GM23338 (cell line): ENCODE measurements at regions not wholly inside any gene's neighbourhood (a gene's known extent, or its start where the extent isn't known, plus 50 kb on each side); places are given as distances from the start of the nearest gene placed in this dataset.

Experiments
- ATAC-seq: fragments of 200-7000 bp; cut with Tn5 transposase; 3 replicates; pipeline ENCODE4 v1.9.1; 2020
- DNase-seq: peaks from one replicate; pipeline ENCODE4 v3.0.0-alpha.2; 2015; ENCODE audit warnings: low spot score
- H2AFZ ChIP-seq: fragments of 200-600 bp; sonication (generic); 2 replicates; pipeline ENCODE4 v1.8.0; 2016; ENCODE audit warnings: antibody characterized with exemption, mild to moderate bottlenecking, moderate library complexity
- H3F3A ChIP-seq: fragments of 200-600 bp; sonication (generic); replicated peaks from 2 replicates; pipeline ENCODE4 v1.8.0; 2017; ENCODE audit warnings: antibody characterized with exemption, mixed run types, low read depth
- H3K27ac ChIP-seq: fragments of 200-600 bp; sonication (generic); 2 replicates; pipeline ENCODE4 v1.6.1; 2016; ENCODE audit warnings: low read depth
- H3K27me3 ChIP-seq: fragments of 200-600 bp; sonication (generic); 2 replicates; pipeline ENCODE4 v1.8.0; 2016; ENCODE audit warnings: mild to moderate bottlenecking, mixed run types, moderate library complexity; ENCODE audit not compliant: insufficient read depth
- H3K36me3 ChIP-seq: fragments of 200-600 bp; sonication (generic); 2 replicates; pipeline ENCODE4 v1.8.0; 2016; ENCODE audit warnings: mild to moderate bottlenecking; ENCODE audit not compliant: insufficient read depth
- H3K4me1 ChIP-seq: fragments of 200-600 bp; sonication (generic); 2 replicates; pipeline ENCODE4 v1.8.0; 2016; ENCODE audit warnings: mild to moderate bottlenecking, moderate library complexity; ENCODE audit not compliant: insufficient read depth
- H3K4me2 ChIP-seq: fragments of 200-600 bp; sonication (generic); 2 replicates; pipeline ENCODE4 v1.7.1; 2017; ENCODE audit warnings: mixed run types
- H3K4me3 ChIP-seq: fragments of 200-600 bp; sonication (generic); 2 replicates; pipeline ENCODE4 v1.6.1; 2016; ENCODE audit warnings: mixed run types
- H3K79me2 ChIP-seq: fragments of 200-600 bp; sonication (generic); replicated peaks from 2 replicates; pipeline ENCODE4 v1.8.0; 2017; ENCODE audit warnings: mild to moderate bottlenecking; ENCODE audit not compliant: insufficient read depth
- H3K9me2 ChIP-seq: fragments of 200-600 bp; sonication (generic); 2 replicates; pipeline ENCODE4 v1.8.0; 2017; ENCODE audit not compliant: insufficient read depth
- H4K20me1 ChIP-seq: fragments of 200-600 bp; sonication (generic); replicated peaks from 2 replicates; pipeline ENCODE4 v1.8.0; 2017; ENCODE audit warnings: mild to moderate bottlenecking; ENCODE audit not compliant: insufficient read depth
- H3K27ac Mint-ChIP-seq: 2 replicates; pipeline ENCODE4 v1.8.0; 2020; ENCODE audit warnings: inconsistent platforms, mild to moderate bottlenecking, moderate library complexity, mixed read lengths
- H3K27me3 Mint-ChIP-seq: 3 replicates; pipeline ENCODE4 v1.8.0; 2022; ENCODE audit warnings: low read depth, mild to moderate bottlenecking, moderate library complexity, mixed read lengths, inconsistent platforms; ENCODE audit not compliant: insufficient read depth, poor library complexity
- H3K36me3 Mint-ChIP-seq: 3 replicates; pipeline ENCODE4 v1.8.0; 2021; ENCODE audit warnings: low read depth, mild to moderate bottlenecking, inconsistent platforms, moderate library complexity, mixed read lengths
- H3K4me1 Mint-ChIP-seq: 3 replicates; pipeline ENCODE4 v1.8.0; 2020; ENCODE audit warnings: mild to moderate bottlenecking, inconsistent platforms, mixed read lengths
- H3K4me3 Mint-ChIP-seq: 3 replicates; pipeline ENCODE4 v1.8.0; 2021; ENCODE audit warnings: moderate library complexity, mild to moderate bottlenecking, inconsistent platforms, mixed read lengths
- H3K9me3 Mint-ChIP-seq: 3 replicates; pipeline ENCODE4 v1.8.0; 2020; ENCODE audit warnings: moderate library complexity, mild to moderate bottlenecking, inconsistent platforms, mixed read lengths
- CREB1 ChIP-seq: fragments of 250-450 bp; sonication (Bioruptor Pico); IDR thresholded peaks from 2 replicates; pipeline ENCODE4 v1.5.0; 2020; ENCODE audit warnings: low read depth, mild to moderate bottlenecking, moderate library complexity
- EZH2 ChIP-seq: fragments of 200-600 bp; sonication (generic); IDR thresholded peaks from one replicate; pipeline ENCODE4 v1.8.0; 2017; ENCODE audit warnings: antibody characterized with exemption, mild to moderate bottlenecking, low read depth; ENCODE audit not compliant: unreplicated experiment
- EZH2phosphoT487 ChIP-seq: fragments of 200-600 bp; sonication (generic); IDR thresholded peaks from one replicate; pipeline ENCODE4 v1.8.1; 2018; ENCODE audit warnings: antibody characterized with exemption; ENCODE audit not compliant: unreplicated experiment
- JUNB ChIP-seq: IDR thresholded peaks from one replicate; pipeline ENCODE4 v1.6.1; 2016; ENCODE audit warnings: antibody characterized with exemption; ENCODE audit not compliant: unreplicated experiment
- NANOG ChIP-seq: IDR thresholded peaks from 2 replicates; pipeline ENCODE4 v1.6.1; 2016; ENCODE audit warnings: antibody characterized with exemption, borderline replicate concordance
- STAT1 ChIP-seq: IDR thresholded peaks from one replicate; pipeline ENCODE4 v1.6.1; 2016; ENCODE audit warnings: antibody characterized with exemption; ENCODE audit not compliant: unreplicated experiment
- ZNF114 ChIP-seq: fragments of 250-450 bp; sonication (Bioruptor Pico); IDR thresholded peaks from 2 replicates; pipeline ENCODE4 v1.5.0; 2020; ENCODE audit warnings: mild to moderate bottlenecking, moderate library complexity
- ZNF331 ChIP-seq: fragments of 250-450 bp; sonication (Bioruptor Pico); IDR thresholded peaks from 2 replicates; pipeline ENCODE4 v1.5.0; 2020; ENCODE audit warnings: low read depth, mild to moderate bottlenecking, moderate library complexity
- TF ChIP-seq, protein P1 (sequence below), 2 experiments: fragments of 200-600 bp in 1 of 2; sonication (generic) in 1 of 2; conservative IDR thresholded peaks; 2 replicates each; pipeline versions ENCODE4 v1.5.1 to v1.6.1; 2016 to 2017; ENCODE audit warnings: antibody characterized with exemption in 2 of 2, low read depth in 2 of 2, mild to moderate bottlenecking in 2 of 2, moderate library complexity in 1 of 2
- TF ChIP-seq, protein P2 (sequence below): fragments of 250-450 bp; sonication (Bioruptor Pico); IDR thresholded peaks from 2 replicates; pipeline ENCODE4 v1.5.0; 2020; ENCODE audit warnings: mild to moderate bottlenecking, moderate library complexity
- TF ChIP-seq, protein P3 (sequence below): IDR thresholded peaks from 2 replicates; pipeline ENCODE4 v1.6.1; 2016; ENCODE audit warnings: antibody characterized with exemption

DNA sequence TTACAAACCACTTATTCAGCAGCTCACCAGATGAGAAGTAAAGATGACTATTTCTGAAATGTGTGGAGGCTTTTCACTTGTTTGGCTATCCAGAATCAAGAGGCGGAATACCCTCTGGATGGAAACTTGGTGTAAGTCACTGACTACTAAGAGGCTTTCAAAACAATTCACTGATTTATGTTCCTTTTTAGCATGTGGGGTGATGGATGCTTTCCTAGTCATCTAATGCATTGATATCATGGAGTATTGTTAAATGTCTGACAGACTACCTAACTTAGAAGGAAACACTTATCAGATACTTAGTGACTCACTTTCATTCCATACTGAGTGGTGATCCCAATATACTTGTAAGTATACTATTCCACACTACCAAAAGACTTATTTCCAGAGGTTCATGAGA is 141.4 kb downstream of the PLK2 start:
- H3K4me1 ChIP-seq: peaks cover 13% of the 10 kb centered on the region; the same call in 1 of the 2 replicates
- H3K27me3 ChIP-seq: no peaks in the 10 kb centered on the region
- H3K9me3 Mint-ChIP-seq: no peaks in the 10 kb centered on the region
- no peak overlapping the region for H3K4me3 Mint-ChIP-seq
- ATAC-seq (no peak), DNase-seq (no peak)
- no peaks in the 10 kb centered on the region for H3K79me2 ChIP-seq
- no peak overlapping the region for H3K4me3 ChIP-seq
- no peaks in the 10 kb centered on the region for H3K36me3 ChIP-seq
- no peaks in the 10 kb centered on the region for H3K27me3 Mint-ChIP-seq
- H3K4me2 ChIP-seq: no peak overlapping the region
- H3K27ac Mint-ChIP-seq: no peak overlapping the region
- no peak overlapping the region for H3K27ac ChIP-seq
- no peaks in the 10 kb centered on the region for H3K9me2 ChIP-seq
- H4K20me1 ChIP-seq: no peaks in the 10 kb centered on the region
- no peaks in the 10 kb centered on the region for H3F3A ChIP-seq
- no peaks in the 10 kb centered on the region for H3K36me3 Mint-ChIP-seq
- no peak overlapping the region for H2AFZ ChIP-seq
- H3K4me1 Mint-ChIP-seq: peaks cover 20% of the 10 kb centered on the region
- TF ChIP-seq, protein P1, sequence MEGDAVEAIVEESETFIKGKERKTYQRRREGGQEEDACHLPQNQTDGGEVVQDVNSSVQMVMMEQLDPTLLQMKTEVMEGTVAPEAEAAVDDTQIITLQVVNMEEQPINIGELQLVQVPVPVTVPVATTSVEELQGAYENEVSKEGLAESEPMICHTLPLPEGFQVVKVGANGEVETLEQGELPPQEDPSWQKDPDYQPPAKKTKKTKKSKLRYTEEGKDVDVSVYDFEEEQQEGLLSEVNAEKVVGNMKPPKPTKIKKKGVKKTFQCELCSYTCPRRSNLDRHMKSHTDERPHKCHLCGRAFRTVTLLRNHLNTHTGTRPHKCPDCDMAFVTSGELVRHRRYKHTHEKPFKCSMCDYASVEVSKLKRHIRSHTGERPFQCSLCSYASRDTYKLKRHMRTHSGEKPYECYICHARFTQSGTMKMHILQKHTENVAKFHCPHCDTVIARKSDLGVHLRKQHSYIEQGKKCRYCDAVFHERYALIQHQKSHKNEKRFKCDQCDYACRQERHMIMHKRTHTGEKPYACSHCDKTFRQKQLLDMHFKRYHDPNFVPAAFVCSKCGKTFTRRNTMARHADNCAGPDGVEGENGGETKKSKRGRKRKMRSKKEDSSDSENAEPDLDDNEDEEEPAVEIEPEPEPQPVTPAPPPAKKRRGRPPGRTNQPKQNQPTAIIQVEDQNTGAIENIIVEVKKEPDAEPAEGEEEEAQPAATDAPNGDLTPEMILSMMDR (conservative IDR thresholded peaks at IDR 0.05; ENCODE audit: low read depth in 2 of 2): no peak
- TF ChIP-seq, protein P2, sequence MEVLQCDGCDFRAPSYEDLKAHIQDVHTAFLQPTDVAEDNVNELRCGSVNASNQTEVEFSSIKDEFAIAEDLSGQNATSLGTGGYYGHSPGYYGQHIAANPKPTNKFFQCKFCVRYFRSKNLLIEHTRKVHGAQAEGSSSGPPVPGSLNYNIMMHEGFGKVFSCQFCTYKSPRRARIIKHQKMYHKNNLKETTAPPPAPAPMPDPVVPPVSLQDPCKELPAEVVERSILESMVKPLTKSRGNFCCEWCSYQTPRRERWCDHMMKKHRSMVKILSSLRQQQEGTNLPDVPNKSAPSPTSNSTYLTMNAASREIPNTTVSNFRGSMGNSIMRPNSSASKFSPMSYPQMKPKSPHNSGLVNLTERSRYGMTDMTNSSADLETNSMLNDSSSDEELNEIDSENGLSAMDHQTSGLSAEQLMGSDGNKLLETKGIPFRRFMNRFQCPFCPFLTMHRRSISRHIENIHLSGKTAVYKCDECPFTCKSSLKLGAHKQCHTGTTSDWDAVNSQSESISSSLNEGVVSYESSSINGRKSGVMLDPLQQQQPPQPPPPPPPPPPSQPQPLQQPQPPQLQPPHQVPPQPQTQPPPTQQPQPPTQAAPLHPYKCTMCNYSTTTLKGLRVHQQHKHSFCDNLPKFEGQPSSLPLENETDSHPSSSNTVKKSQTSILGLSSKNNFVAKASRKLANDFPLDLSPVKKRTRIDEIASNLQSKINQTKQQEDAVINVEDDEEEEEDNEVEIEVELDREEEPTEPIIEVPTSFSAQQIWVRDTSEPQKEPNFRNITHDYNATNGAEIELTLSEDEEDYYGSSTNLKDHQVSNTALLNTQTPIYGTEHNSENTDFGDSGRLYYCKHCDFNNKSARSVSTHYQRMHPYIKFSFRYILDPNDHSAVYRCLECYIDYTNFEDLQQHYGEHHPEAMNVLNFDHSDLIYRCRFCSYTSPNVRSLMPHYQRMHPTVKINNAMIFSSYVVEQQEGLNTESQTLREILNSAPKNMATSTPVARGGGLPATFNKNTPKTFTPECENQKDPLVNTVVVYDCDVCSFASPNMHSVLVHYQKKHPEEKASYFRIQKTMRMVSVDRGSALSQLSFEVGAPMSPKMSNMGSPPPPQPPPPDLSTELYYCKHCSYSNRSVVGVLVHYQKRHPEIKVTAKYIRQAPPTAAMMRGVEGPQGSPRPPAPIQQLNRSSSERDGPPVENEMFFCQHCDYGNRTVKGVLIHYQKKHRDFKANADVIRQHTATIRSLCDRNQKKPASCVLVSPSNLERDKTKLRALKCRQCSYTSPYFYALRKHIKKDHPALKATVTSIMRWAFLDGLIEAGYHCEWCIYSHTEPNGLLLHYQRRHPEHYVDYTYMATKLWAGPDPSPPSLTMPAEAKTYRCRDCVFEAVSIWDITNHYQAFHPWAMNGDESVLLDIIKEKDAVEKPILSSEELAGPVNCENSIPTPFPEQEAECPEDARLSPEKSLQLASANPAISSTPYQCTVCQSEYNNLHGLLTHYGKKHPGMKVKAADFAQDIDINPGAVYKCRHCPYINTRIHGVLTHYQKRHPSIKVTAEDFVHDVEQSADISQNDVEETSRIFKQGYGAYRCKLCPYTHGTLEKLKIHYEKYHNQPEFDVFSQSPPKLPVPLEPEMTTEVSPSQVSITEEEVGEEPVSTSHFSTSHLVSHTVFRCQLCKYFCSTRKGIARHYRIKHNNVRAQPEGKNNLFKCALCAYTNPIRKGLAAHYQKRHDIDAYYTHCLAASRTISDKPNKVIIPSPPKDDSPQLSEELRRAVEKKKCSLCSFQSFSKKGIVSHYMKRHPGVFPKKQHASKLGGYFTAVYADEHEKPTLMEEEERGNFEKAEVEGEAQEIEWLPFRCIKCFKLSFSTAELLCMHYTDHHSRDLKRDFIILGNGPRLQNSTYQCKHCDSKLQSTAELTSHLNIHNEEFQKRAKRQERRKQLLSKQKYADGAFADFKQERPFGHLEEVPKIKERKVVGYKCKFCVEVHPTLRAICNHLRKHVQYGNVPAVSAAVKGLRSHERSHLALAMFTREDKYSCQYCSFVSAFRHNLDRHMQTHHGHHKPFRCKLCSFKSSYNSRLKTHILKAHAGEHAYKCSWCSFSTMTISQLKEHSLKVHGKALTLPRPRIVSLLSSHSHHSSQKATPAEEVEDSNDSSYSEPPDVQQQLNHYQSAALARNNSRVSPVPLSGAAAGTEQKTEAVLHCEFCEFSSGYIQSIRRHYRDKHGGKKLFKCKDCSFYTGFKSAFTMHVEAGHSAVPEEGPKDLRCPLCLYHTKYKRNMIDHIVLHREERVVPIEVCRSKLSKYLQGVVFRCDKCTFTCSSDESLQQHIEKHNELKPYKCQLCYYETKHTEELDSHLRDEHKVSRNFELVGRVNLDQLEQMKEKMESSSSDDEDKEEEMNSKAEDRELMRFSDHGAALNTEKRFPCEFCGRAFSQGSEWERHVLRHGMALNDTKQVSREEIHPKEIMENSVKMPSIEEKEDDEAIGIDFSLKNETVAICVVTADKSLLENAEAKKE (CRISPR knock-in tag): no peak
- no peak for TF ChIP-seq CREB1 (CRISPR knock-in tag)
- TF ChIP-seq EZH2phosphoT487: no peak
- TF ChIP-seq ZNF331 (CRISPR knock-in tag): no peak
- TF ChIP-seq JUNB: no peak
- TF ChIP-seq, protein P3, sequence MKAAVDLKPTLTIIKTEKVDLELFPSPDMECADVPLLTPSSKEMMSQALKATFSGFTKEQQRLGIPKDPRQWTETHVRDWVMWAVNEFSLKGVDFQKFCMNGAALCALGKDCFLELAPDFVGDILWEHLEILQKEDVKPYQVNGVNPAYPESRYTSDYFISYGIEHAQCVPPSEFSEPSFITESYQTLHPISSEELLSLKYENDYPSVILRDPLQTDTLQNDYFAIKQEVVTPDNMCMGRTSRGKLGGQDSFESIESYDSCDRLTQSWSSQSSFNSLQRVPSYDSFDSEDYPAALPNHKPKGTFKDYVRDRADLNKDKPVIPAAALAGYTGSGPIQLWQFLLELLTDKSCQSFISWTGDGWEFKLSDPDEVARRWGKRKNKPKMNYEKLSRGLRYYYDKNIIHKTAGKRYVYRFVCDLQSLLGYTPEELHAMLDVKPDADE: no peak
- no peak for TF ChIP-seq ZNF114 (CRISPR knock-in tag)
- no peak for TF ChIP-seq STAT1
- no peak for TF ChIP-seq NANOG
- no peak for TF ChIP-seq EZH2
